ENCODE measurements at regions not wholly inside any gene's neighbourhood (a gene's known extent, or its start where the extent isn't known, plus 50 kb on each side); places are given as distances from the start of the nearest gene placed in this dataset.

DNA sequence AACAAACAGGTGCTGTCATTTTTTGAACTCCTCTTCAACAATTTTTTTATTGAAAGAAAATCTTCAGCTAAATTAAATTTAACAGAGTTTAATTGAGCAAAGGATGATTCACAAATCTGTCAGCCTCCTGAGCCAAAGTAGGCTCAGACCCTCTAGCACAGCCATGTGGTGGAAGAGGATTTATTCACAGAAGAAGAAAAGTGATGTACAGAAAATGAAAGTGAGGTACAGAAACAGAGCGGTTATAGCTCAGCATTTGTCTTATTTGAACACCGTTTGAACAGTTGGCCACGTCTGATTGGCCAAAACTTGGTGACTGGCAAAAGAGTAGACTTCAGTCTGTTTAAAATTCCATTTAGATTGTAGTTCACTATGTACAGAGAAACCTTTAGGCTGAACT, 217.3 kb downstream of the SPANXN1 start:
- Histone ChIP-seq H3K27ac (ENCODE audit: low read depth, low read length) (no peak overlapping the region), H3K9me3 (ENCODE audit: control insufficient read depth, insufficient read depth, low read length) (peaks cover 3% of the 10 kb centered on the region; the same call in 1 of the 2 replicates), H3K27me3 (ENCODE audit: control insufficient read depth, insufficient read depth, low read length) (no peaks in the 10 kb centered on the region), H3K4me3 (ENCODE audit: low read depth, low read length) (no peak overlapping the region)
- DNase-seq (ENCODE audit: low read depth, low spot score): no peak
- ChIA-PET POLR2A (no interaction called here), CTCF (no interaction called here)
- TF ChIP-seq, protein P1, sequence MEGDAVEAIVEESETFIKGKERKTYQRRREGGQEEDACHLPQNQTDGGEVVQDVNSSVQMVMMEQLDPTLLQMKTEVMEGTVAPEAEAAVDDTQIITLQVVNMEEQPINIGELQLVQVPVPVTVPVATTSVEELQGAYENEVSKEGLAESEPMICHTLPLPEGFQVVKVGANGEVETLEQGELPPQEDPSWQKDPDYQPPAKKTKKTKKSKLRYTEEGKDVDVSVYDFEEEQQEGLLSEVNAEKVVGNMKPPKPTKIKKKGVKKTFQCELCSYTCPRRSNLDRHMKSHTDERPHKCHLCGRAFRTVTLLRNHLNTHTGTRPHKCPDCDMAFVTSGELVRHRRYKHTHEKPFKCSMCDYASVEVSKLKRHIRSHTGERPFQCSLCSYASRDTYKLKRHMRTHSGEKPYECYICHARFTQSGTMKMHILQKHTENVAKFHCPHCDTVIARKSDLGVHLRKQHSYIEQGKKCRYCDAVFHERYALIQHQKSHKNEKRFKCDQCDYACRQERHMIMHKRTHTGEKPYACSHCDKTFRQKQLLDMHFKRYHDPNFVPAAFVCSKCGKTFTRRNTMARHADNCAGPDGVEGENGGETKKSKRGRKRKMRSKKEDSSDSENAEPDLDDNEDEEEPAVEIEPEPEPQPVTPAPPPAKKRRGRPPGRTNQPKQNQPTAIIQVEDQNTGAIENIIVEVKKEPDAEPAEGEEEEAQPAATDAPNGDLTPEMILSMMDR (IDR thresholded peaks at IDR 0.05; ENCODE audit: low read depth, low read length): no peak

DNA sequence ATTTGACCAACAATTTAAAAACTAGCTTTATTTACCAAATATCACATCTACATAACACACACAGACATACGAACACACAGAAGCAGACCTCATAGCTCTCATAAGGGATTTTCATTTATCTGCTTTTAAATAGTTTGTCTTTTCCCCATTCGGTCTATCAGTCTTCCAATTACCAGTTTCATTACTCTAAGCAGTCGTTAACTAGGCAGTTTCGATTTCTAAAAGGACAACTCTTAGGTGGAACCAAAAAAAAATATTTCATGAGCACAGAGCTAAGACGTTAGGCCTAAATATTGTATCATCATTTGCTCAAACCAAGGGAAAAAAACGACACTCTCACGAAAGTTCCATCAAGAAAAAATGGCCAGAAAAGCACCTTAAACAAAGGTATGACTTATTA, 228.4 kb downstream of the SPANXN1 start:
- ChIA-PET CTCF (no interaction called here), POLR2A (no interaction called here)
- TF ChIP-seq, protein P1 (IDR thresholded peaks at IDR 0.05; ENCODE audit: low read depth, low read length): no peak
- Histone ChIP-seq H3K27me3 (ENCODE audit: control insufficient read depth, insufficient read depth, low read length) (no peaks in the 10 kb centered on the region), H3K27ac (ENCODE audit: low read depth, low read length) (no peak overlapping the region), H3K4me3 (ENCODE audit: low read depth, low read length) (no peak overlapping the region), H3K9me3 (ENCODE audit: control insufficient read depth, insufficient read depth, low read length) (0 out of 2 replicates have a peak, but pooled peaks cover 3% of the 10 kb centered on the region)
- DNase-seq (ENCODE audit: low read depth, low spot score): no peak

- DNase-seq (ENCODE audit: low read depth, low spot score): no peak
- no peaks in the 10 kb centered on the region for H3K27me3 ChIP-seq (ENCODE audit: control insufficient read depth, insufficient read depth, low read length)
- H3K27ac ChIP-seq (ENCODE audit: low read depth, low read length): no peak overlapping the region
- TF ChIP-seq, protein P1 (IDR thresholded peaks at IDR 0.05; ENCODE audit: low read depth, low read length): no peak
- no peak overlapping the region for H3K4me3 ChIP-seq (ENCODE audit: low read depth, low read length)
- H3K9me3 ChIP-seq (ENCODE audit: control insufficient read depth, insufficient read depth, low read length): no peaks in the 10 kb centered on the region
- POLR2A ChIA-PET: no interaction called here
- CTCF ChIA-PET: no interaction called here
Observed at GRCh38 chrX:145484740-145485139, 237.4 kb downstream of the SPANXN1 start.

- Histone ChIP-seq H3K27me3 (ENCODE audit: control insufficient read depth, insufficient read depth, low read length) (no peaks in the 10 kb centered on the region), H3K27ac (ENCODE audit: low read depth, low read length) (no peak overlapping the region), H3K9me3 (ENCODE audit: control insufficient read depth, insufficient read depth, low read length) (no peaks in the 10 kb centered on the region; the same call in 1 of the 2 replicates), H3K4me3 (ENCODE audit: low read depth, low read length) (no peak overlapping the region)
- TF ChIP-seq, protein P1 (IDR thresholded peaks at IDR 0.05; ENCODE audit: low read depth, low read length): no peak
- POLR2A ChIA-PET: no interaction called here
- CTCF ChIA-PET: no interaction called here
- DNase-seq (ENCODE audit: low read depth, low spot score): no peak
Observed at GRCh38 chrX:145502670-145503069, 255.4 kb downstream of the SPANXN1 start.

DNA sequence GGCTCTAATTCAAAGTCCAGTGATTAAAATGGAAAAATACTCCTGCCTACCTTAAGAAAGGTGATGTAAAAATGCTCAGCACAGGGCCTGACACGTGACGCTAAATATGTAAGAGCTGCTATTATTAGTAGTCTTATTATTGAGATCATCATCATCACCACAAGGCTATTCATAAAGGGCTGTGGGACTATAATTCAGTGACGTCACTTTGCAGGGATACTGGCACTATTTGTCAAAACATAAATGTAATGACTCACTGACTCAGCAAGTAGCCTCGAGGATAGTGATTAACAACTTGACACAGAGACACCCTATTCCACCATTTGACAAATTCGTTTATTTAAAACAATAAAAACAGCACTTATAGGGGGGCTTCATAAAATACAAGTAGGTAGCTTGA, 258.9 kb downstream of the SPANXN1 start:
- Histone ChIP-seq H3K27ac (ENCODE audit: low read depth, low read length) (no peak overlapping the region), H3K27me3 (ENCODE audit: control insufficient read depth, insufficient read depth, low read length) (no peaks in the 10 kb centered on the region), H3K4me3 (ENCODE audit: low read depth, low read length) (no peak overlapping the region), H3K9me3 (ENCODE audit: control insufficient read depth, insufficient read depth, low read length) (no peaks in the 10 kb centered on the region)
- TF ChIP-seq, protein P1 (IDR thresholded peaks at IDR 0.05; ENCODE audit: low read depth, low read length): no peak
- ChIA-PET POLR2A (no interaction called here), CTCF (no interaction called here)
- DNase-seq (ENCODE audit: low read depth, low spot score): no peak

Measured in AG04450 (cell line).